ENCODE measurements at regions not wholly inside any gene's neighbourhood (a gene's known extent, or its start where the extent isn't known, plus 50 kb on each side); places are given as distances from the start of the nearest gene placed in this dataset.

DNA sequence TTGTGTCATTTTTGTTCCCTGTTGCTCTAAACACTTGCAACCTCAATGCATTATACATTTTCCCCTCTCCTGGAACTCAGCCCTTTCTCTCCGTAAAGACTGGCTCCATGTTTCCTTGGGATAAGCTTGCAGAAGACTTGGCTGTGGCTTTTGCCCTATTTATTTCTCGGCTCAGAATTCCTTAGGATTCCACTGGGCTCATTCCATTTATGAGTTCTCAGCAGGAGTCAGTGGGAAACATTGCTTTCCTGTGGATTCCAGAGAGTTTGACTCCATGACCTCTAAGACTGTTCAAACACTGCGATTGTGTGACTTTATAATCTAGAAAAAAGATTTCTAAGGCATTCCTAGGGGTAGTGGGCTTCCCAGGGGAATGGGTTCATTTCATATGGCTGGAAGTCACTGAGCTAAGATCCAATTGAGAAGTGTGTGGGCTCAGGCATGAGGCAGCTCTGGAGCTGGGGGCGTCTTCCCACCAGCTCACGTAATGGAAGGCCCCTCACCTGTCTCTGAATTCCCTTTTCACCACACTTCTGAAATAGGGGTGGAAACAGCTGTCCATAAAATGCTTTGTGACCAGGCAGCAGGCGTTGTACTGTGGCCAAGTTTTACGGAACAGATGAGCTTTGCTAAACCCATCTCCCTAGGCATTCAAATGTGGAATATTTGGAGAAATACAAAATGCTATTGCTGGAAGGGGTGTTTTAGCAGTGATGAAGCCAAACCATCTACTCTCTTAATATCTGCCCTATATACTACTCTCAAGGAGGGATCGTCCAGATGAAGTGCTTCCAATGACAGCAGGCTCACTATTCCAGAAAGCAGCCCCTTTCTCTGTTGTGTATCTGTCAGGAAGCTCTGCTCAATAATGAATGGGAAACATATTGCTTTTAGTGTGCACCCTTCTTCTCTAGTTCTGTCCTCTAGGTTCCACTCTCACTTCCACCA is 91.8 kb upstream of the BCL6 start:
- TF ChIP-seq, protein P1, sequence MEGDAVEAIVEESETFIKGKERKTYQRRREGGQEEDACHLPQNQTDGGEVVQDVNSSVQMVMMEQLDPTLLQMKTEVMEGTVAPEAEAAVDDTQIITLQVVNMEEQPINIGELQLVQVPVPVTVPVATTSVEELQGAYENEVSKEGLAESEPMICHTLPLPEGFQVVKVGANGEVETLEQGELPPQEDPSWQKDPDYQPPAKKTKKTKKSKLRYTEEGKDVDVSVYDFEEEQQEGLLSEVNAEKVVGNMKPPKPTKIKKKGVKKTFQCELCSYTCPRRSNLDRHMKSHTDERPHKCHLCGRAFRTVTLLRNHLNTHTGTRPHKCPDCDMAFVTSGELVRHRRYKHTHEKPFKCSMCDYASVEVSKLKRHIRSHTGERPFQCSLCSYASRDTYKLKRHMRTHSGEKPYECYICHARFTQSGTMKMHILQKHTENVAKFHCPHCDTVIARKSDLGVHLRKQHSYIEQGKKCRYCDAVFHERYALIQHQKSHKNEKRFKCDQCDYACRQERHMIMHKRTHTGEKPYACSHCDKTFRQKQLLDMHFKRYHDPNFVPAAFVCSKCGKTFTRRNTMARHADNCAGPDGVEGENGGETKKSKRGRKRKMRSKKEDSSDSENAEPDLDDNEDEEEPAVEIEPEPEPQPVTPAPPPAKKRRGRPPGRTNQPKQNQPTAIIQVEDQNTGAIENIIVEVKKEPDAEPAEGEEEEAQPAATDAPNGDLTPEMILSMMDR (IDR thresholded peaks at IDR 0.05; ENCODE audit: extremely low read depth in 1 of 2, insufficient read depth in 1 of 2, low read depth in 1 of 2, low read length in 2 of 2) = no peak
- TF ChIP-seq EZH2 (IDR thresholded peaks at IDR 0.05; ENCODE audit: borderline replicate concordance, low read depth, low read length, severe bottlenecking) (no peak), POLR2A (IDR thresholded peaks at IDR 0.05; ENCODE audit: low read depth, low read length) (no peak), MYC (IDR thresholded peaks at IDR 0.05; ENCODE audit: low read depth, low read length) (no peak), FOS (IDR thresholded peaks at IDR 0.05; ENCODE audit: borderline replicate concordance, insufficient read depth, low read length) (no peak)
- TF ChIP-seq, protein P2, sequence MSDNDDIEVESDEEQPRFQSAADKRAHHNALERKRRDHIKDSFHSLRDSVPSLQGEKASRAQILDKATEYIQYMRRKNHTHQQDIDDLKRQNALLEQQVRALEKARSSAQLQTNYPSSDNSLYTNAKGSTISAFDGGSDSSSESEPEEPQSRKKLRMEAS (IDR thresholded peaks at IDR 0.05; ENCODE audit: insufficient read depth, insufficient read length) = no peak
